ENCODE measurements at regions not wholly inside any gene's neighbourhood (a gene's known extent, or its start where the extent isn't known, plus 50 kb on each side); places are given as distances from the start of the nearest gene placed in this dataset.

- no peak for TF ChIP-seq CTCF (conservative IDR thresholded peaks at IDR 0.05; ENCODE audit: low read depth, low read length)
- no peak for DNase-seq (ENCODE audit: low read depth)
- no peak overlapping the region for H3K4me3 ChIP-seq (ENCODE audit: low read depth, low read length)
Observed at GRCh38 chr10:6892864-6893263, 312.8 kb upstream of the PRKCQ start.

- no peak for DNase-seq (ENCODE audit: low read depth)
- H3K4me3 ChIP-seq (ENCODE audit: low read depth, low read length) = no peak overlapping the region
- no peak for TF ChIP-seq CTCF (conservative IDR thresholded peaks at IDR 0.05; ENCODE audit: low read depth, low read length)
Observed at GRCh38 chr10:6891924-6892323, 311.8 kb upstream of the PRKCQ start.

GRCh38 chr10:6889718-6890117 lies 309.6 kb upstream of the PRKCQ start:
- TF ChIP-seq CTCF (conservative IDR thresholded peaks at IDR 0.05; ENCODE audit: low read depth, low read length) = no peak
- no peak overlapping the region for H3K4me3 ChIP-seq (ENCODE audit: low read depth, low read length)
- DNase-seq (ENCODE audit: low read depth) = no peak

- no peak for TF ChIP-seq CTCF (conservative IDR thresholded peaks at IDR 0.05; ENCODE audit: low read depth, low read length)
- no peak for DNase-seq (ENCODE audit: low read depth)
- H3K4me3 ChIP-seq (ENCODE audit: low read depth, low read length) = no peak overlapping the region
Observed at GRCh38 chr10:6888434-6888833, 308.4 kb upstream of the PRKCQ start.

- DNase-seq (ENCODE audit: low read depth) = no peak
- TF ChIP-seq CTCF (conservative IDR thresholded peaks at IDR 0.05; ENCODE audit: low read depth, low read length) = no peak
- H3K4me3 ChIP-seq (ENCODE audit: low read depth, low read length) = no peak overlapping the region
Observed at GRCh38 chr10:6885284-6885683, 305.2 kb upstream of the PRKCQ start.

GRCh38 chr10:6881987-6882386 lies 301.9 kb upstream of the PRKCQ start:
- no peak overlapping the region for H3K4me3 ChIP-seq (ENCODE audit: low read depth, low read length)
- no peak for TF ChIP-seq CTCF (conservative IDR thresholded peaks at IDR 0.05; ENCODE audit: low read depth, low read length)
- DNase-seq (ENCODE audit: low read depth) = no peak

GRCh38 chr10:6877722-6878392 lies 297.8 kb upstream of the PRKCQ start:
- H3K4me3 ChIP-seq (ENCODE audit: low read depth, low read length) = no peak overlapping the region
- no peak for DNase-seq (ENCODE audit: low read depth)
- TF ChIP-seq CTCF (conservative IDR thresholded peaks at IDR 0.05; ENCODE audit: low read depth, low read length) = no peak
